ENCODE measurements at regions not wholly inside any gene's neighbourhood (a gene's known extent, or its start where the extent isn't known, plus 50 kb on each side); places are given as distances from the start of the nearest gene placed in this dataset.

DNA sequence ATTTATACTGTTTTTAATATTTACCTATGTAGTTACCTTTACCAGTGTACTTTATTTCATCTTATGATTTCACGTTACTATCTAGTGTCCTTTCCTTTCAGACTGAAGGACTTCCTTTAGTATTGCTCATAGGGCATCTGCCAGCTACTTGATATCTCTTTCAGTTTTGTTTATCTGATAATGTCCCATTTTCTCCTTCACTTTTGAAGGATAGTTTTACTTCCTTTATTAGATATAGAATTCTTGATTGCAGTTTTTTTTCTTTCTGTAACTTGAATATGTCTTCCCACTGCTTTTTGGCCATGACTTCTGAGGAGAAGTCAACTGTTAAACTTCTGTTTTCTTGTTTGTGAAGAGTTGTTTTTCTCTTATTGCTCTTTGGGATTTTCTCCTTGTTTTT, 69.4 kb upstream of the MAGED1 start:
- intact Hi-C loops (cut with DNase I) = no loop called here
- Histone ChIP-seq H3K36me3 (no peaks in the 10 kb centered on the region), H3K27me3 (no peaks in the 10 kb centered on the region), H3K4me1 (no peaks in the 10 kb centered on the region), H3K27ac (replicated peaks in 1 of 4) (no peak overlapping the region), H3K9me3 (no peaks in the 10 kb centered on the region), H3K4me3 (no peak overlapping the region)
- WGBS = 57% methylated on average over 1 of the region's 1 CpG
- no peak for DNase-seq (ENCODE audit: extremely low spot score)
- TF ChIP-seq POLR2A (IDR thresholded peaks at IDR 0.05; ENCODE audit: low read depth) = no peak
- TF ChIP-seq EP300 (IDR thresholded peaks at IDR 0.05) = no peak
- TF ChIP-seq POLR2AphosphoS5 (IDR thresholded peaks at IDR 0.05) = no peak
- TF ChIP-seq, protein P1, sequence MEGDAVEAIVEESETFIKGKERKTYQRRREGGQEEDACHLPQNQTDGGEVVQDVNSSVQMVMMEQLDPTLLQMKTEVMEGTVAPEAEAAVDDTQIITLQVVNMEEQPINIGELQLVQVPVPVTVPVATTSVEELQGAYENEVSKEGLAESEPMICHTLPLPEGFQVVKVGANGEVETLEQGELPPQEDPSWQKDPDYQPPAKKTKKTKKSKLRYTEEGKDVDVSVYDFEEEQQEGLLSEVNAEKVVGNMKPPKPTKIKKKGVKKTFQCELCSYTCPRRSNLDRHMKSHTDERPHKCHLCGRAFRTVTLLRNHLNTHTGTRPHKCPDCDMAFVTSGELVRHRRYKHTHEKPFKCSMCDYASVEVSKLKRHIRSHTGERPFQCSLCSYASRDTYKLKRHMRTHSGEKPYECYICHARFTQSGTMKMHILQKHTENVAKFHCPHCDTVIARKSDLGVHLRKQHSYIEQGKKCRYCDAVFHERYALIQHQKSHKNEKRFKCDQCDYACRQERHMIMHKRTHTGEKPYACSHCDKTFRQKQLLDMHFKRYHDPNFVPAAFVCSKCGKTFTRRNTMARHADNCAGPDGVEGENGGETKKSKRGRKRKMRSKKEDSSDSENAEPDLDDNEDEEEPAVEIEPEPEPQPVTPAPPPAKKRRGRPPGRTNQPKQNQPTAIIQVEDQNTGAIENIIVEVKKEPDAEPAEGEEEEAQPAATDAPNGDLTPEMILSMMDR (IDR thresholded peaks at IDR 0.05) = no peak

DNA sequence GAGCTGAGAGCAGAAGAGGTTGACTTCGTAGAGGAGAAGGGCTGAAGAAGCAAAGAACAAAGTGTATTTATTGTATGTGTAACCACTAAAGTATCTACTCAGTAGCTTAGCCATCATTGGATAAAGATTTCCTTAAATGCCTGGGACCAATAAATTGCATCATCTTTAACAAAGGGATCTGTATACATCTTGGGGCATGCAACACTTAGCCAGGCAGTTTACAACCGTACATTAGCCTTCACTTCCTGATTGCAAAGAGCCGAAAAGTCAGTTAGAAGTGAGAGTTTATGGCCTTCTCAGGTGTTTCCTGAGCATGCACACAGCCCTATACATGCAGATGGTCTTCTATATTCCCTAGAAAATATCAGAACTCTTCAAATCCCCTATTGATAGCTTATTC, 68.0 kb upstream of the MAGED1 start:
- 73% methylated on average over 3 of the region's 3 CpGs for whole genome bisulfite sequencing
- no peaks in the 10 kb centered on the region for H3K4me1 ChIP-seq
- intact Hi-C loops (cut with DNase I) = no loop called here

GRCh38 chrX:51834076-51834475, 59.3 kb upstream of the MAGED1 start:
- Histone ChIP-seq H3K27me3 (no peaks in the 10 kb centered on the region), H3K4me3 (no peak overlapping the region), H3K27ac (replicated peaks in 1 of 4) (no peak overlapping the region), H3K36me3 (no peaks in the 10 kb centered on the region), H3K4me1 (peaks cover 0 to 12% (median 4%) of the 10 kb centered on the region in 4 donors), H3K9me3 (no peaks in the 10 kb centered on the region)
- TF ChIP-seq, protein P1 (IDR thresholded peaks at IDR 0.05) = no peak
- TF ChIP-seq EP300 (IDR thresholded peaks at IDR 0.05) = no peak
- TF ChIP-seq POLR2AphosphoS5 (IDR thresholded peaks at IDR 0.05) = no peak
- TF ChIP-seq POLR2A (IDR thresholded peaks at IDR 0.05; ENCODE audit: low read depth) = no peak
- no peak for DNase-seq (ENCODE audit: extremely low spot score)
- intact Hi-C loops (cut with DNase I) = no loop called here
- 63% methylated on average over 1 of the region's 1 CpG for WGBS

More for the DNA sequence above, 68.0 kb upstream of the MAGED1 start:
- no peak for DNase-seq (ENCODE audit: extremely low spot score)
- no peak overlapping the region for H3K27ac ChIP-seq (replicated peaks in 1 of 4)
- no peaks in the 10 kb centered on the region for H3K36me3 ChIP-seq
- H3K9me3 ChIP-seq = no peaks in the 10 kb centered on the region
- no peak overlapping the region for H3K4me3 ChIP-seq
- TF ChIP-seq, protein P1 (IDR thresholded peaks at IDR 0.05) = no peak
- TF ChIP-seq EP300 (IDR thresholded peaks at IDR 0.05) (no peak), POLR2AphosphoS5 (IDR thresholded peaks at IDR 0.05) (no peak), POLR2A (IDR thresholded peaks at IDR 0.05; ENCODE audit: low read depth) (no peak)
- H3K27me3 ChIP-seq = no peaks in the 10 kb centered on the region

GRCh38 chrX:51836823-51837222, 56.6 kb upstream of the MAGED1 start:
- WGBS = 87% methylated on average over 5 of the region's 5 CpGs
- H3K4me1 ChIP-seq = peaks cover 0 to 12% (median 4%) of the 10 kb centered on the region in 4 donors
- no peak for DNase-seq (ENCODE audit: extremely low spot score)
- H3K27ac ChIP-seq (replicated peaks in 1 of 4) = no peak overlapping the region
- H3K9me3 ChIP-seq = no peaks in the 10 kb centered on the region
- intact Hi-C loops (cut with DNase I) = no loop called here
- H3K4me3 ChIP-seq = no peak overlapping the region
- H3K36me3 ChIP-seq = no peaks in the 10 kb centered on the region
- TF ChIP-seq EP300 (IDR thresholded peaks at IDR 0.05) (no peak), POLR2A (IDR thresholded peaks at IDR 0.05; ENCODE audit: low read depth) (no peak), POLR2AphosphoS5 (IDR thresholded peaks at IDR 0.05) (no peak)
- TF ChIP-seq, protein P1 (IDR thresholded peaks at IDR 0.05) = no peak
- no peaks in the 10 kb centered on the region for H3K27me3 ChIP-seq

GRCh38 chrX:51837451-51837850, 56.0 kb upstream of the MAGED1 start:
- 60% methylated on average over 3 of the region's 3 CpGs for whole genome bisulfite sequencing
- Histone ChIP-seq H3K27me3 (no peaks in the 10 kb centered on the region), H3K36me3 (no peaks in the 10 kb centered on the region), H3K4me3 (no peak overlapping the region), H3K9me3 (no peaks in the 10 kb centered on the region), H3K4me1 (peaks cover 0 to 12% (median 4%) of the 10 kb centered on the region in 4 donors), H3K27ac (replicated peaks in 1 of 4) (no peak overlapping the region)
- intact Hi-C loops (cut with DNase I) = no loop called here
- TF ChIP-seq, protein P1 (IDR thresholded peaks at IDR 0.05) = no peak
- TF ChIP-seq POLR2A (IDR thresholded peaks at IDR 0.05; ENCODE audit: low read depth) = no peak
- no peak for TF ChIP-seq POLR2AphosphoS5 (IDR thresholded peaks at IDR 0.05)
- TF ChIP-seq EP300 (IDR thresholded peaks at IDR 0.05) = no peak
- DNase-seq (ENCODE audit: extremely low spot score) = no peak

All from esophagus muscularis mucosa (tissue), 4 donors.